ENCODE measurements at regions not wholly inside any gene's neighbourhood (a gene's known extent, or its start where the extent isn't known, plus 50 kb on each side); places are given as distances from the start of the nearest gene placed in this dataset.

GRCh38 chr13:111558700-111559088 is 238.3 kb downstream of the TEX29 start:
- Histone ChIP-seq H3K9me3 (ENCODE audit: control insufficient read depth, low read depth, low read length) (peaks cover 3% of the 10 kb centered on the region), H3K36me3 (ENCODE audit: control insufficient read depth, insufficient read depth, low read length) (no peaks in the 10 kb centered on the region), H3K4me3 (ENCODE audit: low read length) (no peak overlapping the region), H3K27me3 (ENCODE audit: control insufficient read depth, insufficient read depth, low read length) (no peaks in the 10 kb centered on the region), H3K4me1 (ENCODE audit: control insufficient read depth, insufficient read depth, low read length) (no peaks in the 10 kb centered on the region), H3K27ac (ENCODE audit: low read length) (no peak overlapping the region)
- no CpG with 5 or more reads among the region's 16 CpGs for WGBS (ENCODE audit: insufficient coverage, low lambda C conversion rate)
- DNase-seq: no peak

- no peak overlapping the region for H3K27ac ChIP-seq (ENCODE audit: low read length)
- no peak for DNase-seq
- H3K27me3 ChIP-seq (ENCODE audit: control insufficient read depth, insufficient read depth, low read length): no peaks in the 10 kb centered on the region
- no peak overlapping the region for H3K4me3 ChIP-seq (ENCODE audit: low read length)
- no CpG with 5 or more reads among the region's 26 CpGs for WGBS (ENCODE audit: insufficient coverage, low lambda C conversion rate)
- no peaks in the 10 kb centered on the region for H3K4me1 ChIP-seq (ENCODE audit: control insufficient read depth, insufficient read depth, low read length)
- H3K36me3 ChIP-seq (ENCODE audit: control insufficient read depth, insufficient read depth, low read length): no peaks in the 10 kb centered on the region
- H3K9me3 ChIP-seq (ENCODE audit: control insufficient read depth, low read depth, low read length): no peaks in the 10 kb centered on the region
Measured at GRCh38 chr13:111559612-111560403, 239.4 kb downstream of the TEX29 start.

GRCh38 chr13:111561091-111561781 is 240.8 kb downstream of the TEX29 start:
- no peak for DNase-seq
- Histone ChIP-seq H3K4me3 (ENCODE audit: low read length) (no peak overlapping the region), H3K4me1 (ENCODE audit: control insufficient read depth, insufficient read depth, low read length) (no peaks in the 10 kb centered on the region), H3K9me3 (ENCODE audit: control insufficient read depth, low read depth, low read length) (no peaks in the 10 kb centered on the region), H3K36me3 (ENCODE audit: control insufficient read depth, insufficient read depth, low read length) (no peaks in the 10 kb centered on the region), H3K27me3 (ENCODE audit: control insufficient read depth, insufficient read depth, low read length) (no peaks in the 10 kb centered on the region), H3K27ac (ENCODE audit: low read length) (no peak overlapping the region)
- WGBS (ENCODE audit: insufficient coverage, low lambda C conversion rate): no CpG with 5 or more reads among the region's 16 CpGs

GRCh38 chr13:111562716-111563115 is 242.3 kb downstream of the TEX29 start:
- peak in 1 of 2 donors; percentile 14 for DNase-seq
- Histone ChIP-seq H3K36me3 (ENCODE audit: control insufficient read depth, insufficient read depth, low read length) (no peaks in the 10 kb centered on the region), H3K27ac (ENCODE audit: low read length) (no peak overlapping the region), H3K9me3 (ENCODE audit: control insufficient read depth, low read depth, low read length) (peaks cover under 1% of the 10 kb centered on the region), H3K27me3 (ENCODE audit: control insufficient read depth, insufficient read depth, low read length) (no peaks in the 10 kb centered on the region), H3K4me3 (ENCODE audit: low read length) (no peak overlapping the region), H3K4me1 (ENCODE audit: control insufficient read depth, insufficient read depth, low read length) (no peaks in the 10 kb centered on the region)
- no CpG with 5 or more reads among the region's 4 CpGs for WGBS (ENCODE audit: insufficient coverage, low lambda C conversion rate)

GRCh38 chr13:111564606-111565005 is 244.2 kb downstream of the TEX29 start:
- H3K9me3 ChIP-seq (ENCODE audit: control insufficient read depth, low read depth, low read length): peaks cover 4% of the 10 kb centered on the region
- no peaks in the 10 kb centered on the region for H3K4me1 ChIP-seq (ENCODE audit: control insufficient read depth, insufficient read depth, low read length)
- no peaks in the 10 kb centered on the region for H3K27me3 ChIP-seq (ENCODE audit: control insufficient read depth, insufficient read depth, low read length)
- WGBS (ENCODE audit: insufficient coverage, low lambda C conversion rate): 60% methylated on average over 3 of the region's 8 CpGs
- no peak for DNase-seq
- no peaks in the 10 kb centered on the region for H3K36me3 ChIP-seq (ENCODE audit: control insufficient read depth, insufficient read depth, low read length)
- no peak overlapping the region for H3K27ac ChIP-seq (ENCODE audit: low read length)
- no peak overlapping the region for H3K4me3 ChIP-seq (ENCODE audit: low read length)

GRCh38 chr13:111565400-111565799 is 245.0 kb downstream of the TEX29 start:
- Histone ChIP-seq H3K27ac (ENCODE audit: low read length) (no peak overlapping the region), H3K27me3 (ENCODE audit: control insufficient read depth, insufficient read depth, low read length) (no peaks in the 10 kb centered on the region), H3K9me3 (ENCODE audit: control insufficient read depth, low read depth, low read length) (peaks cover 4% of the 10 kb centered on the region), H3K4me1 (ENCODE audit: control insufficient read depth, insufficient read depth, low read length) (no peaks in the 10 kb centered on the region), H3K36me3 (ENCODE audit: control insufficient read depth, insufficient read depth, low read length) (no peaks in the 10 kb centered on the region), H3K4me3 (ENCODE audit: low read length) (no peak overlapping the region)
- no peak for DNase-seq
- WGBS (ENCODE audit: insufficient coverage, low lambda C conversion rate): no CpG with 5 or more reads among the region's 10 CpGs

- H3K36me3 ChIP-seq (ENCODE audit: control insufficient read depth, insufficient read depth, low read length): no peaks in the 10 kb centered on the region
- no peak overlapping the region for H3K4me3 ChIP-seq (ENCODE audit: low read length)
- no peaks in the 10 kb centered on the region for H3K27me3 ChIP-seq (ENCODE audit: control insufficient read depth, insufficient read depth, low read length)
- no peak for DNase-seq
- H3K4me1 ChIP-seq (ENCODE audit: control insufficient read depth, insufficient read depth, low read length): no peaks in the 10 kb centered on the region
- H3K9me3 ChIP-seq (ENCODE audit: control insufficient read depth, low read depth, low read length): peaks cover 4% of the 10 kb centered on the region
- no peak overlapping the region for H3K27ac ChIP-seq (ENCODE audit: low read length)
- WGBS (ENCODE audit: insufficient coverage, low lambda C conversion rate): 100% methylated on average over 1 of the region's 12 CpGs
Measured at GRCh38 chr13:111566567-111566966, 246.1 kb downstream of the TEX29 start.

- Histone ChIP-seq H3K27ac (ENCODE audit: low read length) (no peak overlapping the region), H3K36me3 (ENCODE audit: control insufficient read depth, insufficient read depth, low read length) (no peaks in the 10 kb centered on the region), H3K4me3 (ENCODE audit: low read length) (no peak overlapping the region), H3K4me1 (ENCODE audit: control insufficient read depth, insufficient read depth, low read length) (no peaks in the 10 kb centered on the region), H3K27me3 (ENCODE audit: control insufficient read depth, insufficient read depth, low read length) (no peaks in the 10 kb centered on the region), H3K9me3 (ENCODE audit: control insufficient read depth, low read depth, low read length) (peaks cover 4% of the 10 kb centered on the region)
- no CpG with 5 or more reads among the region's 16 CpGs for WGBS (ENCODE audit: insufficient coverage, low lambda C conversion rate)
- no peak for DNase-seq
Measured at GRCh38 chr13:111567637-111568036, 247.2 kb downstream of the TEX29 start.

- no peaks in the 10 kb centered on the region for H3K36me3 ChIP-seq (ENCODE audit: control insufficient read depth, insufficient read depth, low read length)
- no peak overlapping the region for H3K27ac ChIP-seq (ENCODE audit: low read length)
- no peak for DNase-seq
- H3K27me3 ChIP-seq (ENCODE audit: control insufficient read depth, insufficient read depth, low read length): no peaks in the 10 kb centered on the region
- peaks cover 7% of the 10 kb centered on the region for H3K9me3 ChIP-seq (ENCODE audit: control insufficient read depth, low read depth, low read length)
- H3K4me3 ChIP-seq (ENCODE audit: low read length): no peak overlapping the region
- no peaks in the 10 kb centered on the region for H3K4me1 ChIP-seq (ENCODE audit: control insufficient read depth, insufficient read depth, low read length)
- WGBS (ENCODE audit: insufficient coverage, low lambda C conversion rate): 87% methylated on average over 3 of the region's 8 CpGs
Measured at GRCh38 chr13:111568290-111568689, 247.8 kb downstream of the TEX29 start.

- DNase-seq: no peak
- H3K4me1 ChIP-seq (ENCODE audit: control insufficient read depth, insufficient read depth, low read length): no peaks in the 10 kb centered on the region
- H3K9me3 ChIP-seq (ENCODE audit: control insufficient read depth, low read depth, low read length): peaks cover 7% of the 10 kb centered on the region
- no CpG with 5 or more reads among the region's 1 CpG for WGBS (ENCODE audit: insufficient coverage, low lambda C conversion rate)
- H3K27me3 ChIP-seq (ENCODE audit: control insufficient read depth, insufficient read depth, low read length): no peaks in the 10 kb centered on the region
- H3K4me3 ChIP-seq (ENCODE audit: low read length): no peak overlapping the region
- H3K27ac ChIP-seq (ENCODE audit: low read length): no peak overlapping the region
- no peaks in the 10 kb centered on the region for H3K36me3 ChIP-seq (ENCODE audit: control insufficient read depth, insufficient read depth, low read length)
Measured at GRCh38 chr13:111570911-111571310, 250.5 kb downstream of the TEX29 start.
